ENCODE measurements at regions not wholly inside any gene's neighbourhood (a gene's known extent, or its start where the extent isn't known, plus 50 kb on each side); places are given as distances from the start of the nearest gene placed in this dataset.

- Histone ChIP-seq H3K27ac (no peak overlapping the region), H3K27me3 (no peaks in the 10 kb centered on the region), H3K4me1 (no peaks in the 10 kb centered on the region), H3K36me3 (no peaks in the 10 kb centered on the region), H3K9me3 (no peaks in the 10 kb centered on the region), H3K4me3 (no peak overlapping the region)
- ATAC-seq (no peak), DNase-seq (no peak)
- TF ChIP-seq CTCF (IDR thresholded peaks at IDR 0.05) = no peak
- intact Hi-C loops (cut with DNase I) = no loop called here
- 35 to 41% methylated on average over 1 of the region's 1 CpG for WGBS, 2 donors
These were observed 1050.5 kb downstream of the TTLL7 start for GRCh38 chr1:82948386-82948785.

DNA sequence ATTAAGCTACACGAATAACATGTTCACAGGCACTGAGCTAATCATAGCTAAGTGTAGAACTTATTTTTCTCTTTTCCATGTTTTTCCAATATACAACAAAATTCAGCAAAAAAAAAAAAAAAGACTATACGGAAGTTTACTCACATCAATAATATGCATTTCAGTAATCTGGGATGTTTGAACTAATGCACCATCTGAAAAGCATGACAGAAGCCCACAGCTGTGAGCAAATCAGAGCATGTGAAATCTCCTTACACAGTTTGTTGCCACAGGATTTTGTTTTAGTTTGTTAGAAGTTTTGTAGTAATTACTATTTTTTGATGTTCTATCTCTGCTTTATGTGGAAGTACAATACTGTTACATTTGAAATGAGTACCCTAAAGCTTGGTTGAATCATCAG lies 1051.7 kb downstream of the TTLL7 start:
- H3K4me1 ChIP-seq = no peaks in the 10 kb centered on the region
- no peak overlapping the region for H3K27ac ChIP-seq
- no peaks in the 10 kb centered on the region for H3K27me3 ChIP-seq
- DNase-seq (no peak), ATAC-seq (no peak)
- TF ChIP-seq CTCF (IDR thresholded peaks at IDR 0.05) = no peak
- 85 to 95% methylated on average over 2 of the region's 2 CpGs for WGBS, 2 donors
- H3K9me3 ChIP-seq = no peaks in the 10 kb centered on the region
- H3K36me3 ChIP-seq = no peaks in the 10 kb centered on the region
- no peak overlapping the region for H3K4me3 ChIP-seq
- intact Hi-C loops (cut with DNase I) = no loop called here

- no peak for DNase-seq
- Histone ChIP-seq H3K9me3 (no peaks in the 10 kb centered on the region), H3K27me3 (no peaks in the 10 kb centered on the region), H3K4me3 (no peak overlapping the region), H3K27ac (no peak overlapping the region), H3K4me1 (no peaks in the 10 kb centered on the region), H3K36me3 (no peaks in the 10 kb centered on the region)
- no peak for ATAC-seq
- intact Hi-C loops (cut with DNase I) = no loop called here
- 93 to 95% methylated on average over 3 of the region's 3 CpGs for WGBS, 2 donors
- TF ChIP-seq CTCF (IDR thresholded peaks at IDR 0.05) = no peak
These were observed 1052.8 kb downstream of the TTLL7 start for GRCh38 chr1:82946096-82946605.

- intact Hi-C loops (cut with DNase I) = no loop called here
- no peak overlapping the region for H3K4me3 ChIP-seq
- TF ChIP-seq CTCF (IDR thresholded peaks at IDR 0.05) = no peak
- H3K36me3 ChIP-seq = no peaks in the 10 kb centered on the region
- no peak overlapping the region for H3K27ac ChIP-seq
- 71 to 74% methylated on average over 1 of the region's 1 CpG for WGBS, 2 donors
- no peak for DNase-seq
- H3K9me3 ChIP-seq = no peaks in the 10 kb centered on the region
- no peaks in the 10 kb centered on the region for H3K27me3 ChIP-seq
- no peak for ATAC-seq
- H3K4me1 ChIP-seq = no peaks in the 10 kb centered on the region
These were observed 1054.1 kb downstream of the TTLL7 start for GRCh38 chr1:82944822-82945221.
